ENCODE measurements at regions not wholly inside any gene's neighbourhood (a gene's known extent, or its start where the extent isn't known, plus 50 kb on each side); places are given as distances from the start of the nearest gene placed in this dataset.

GRCh38 chr9:129344641-129345495, 166.8 kb upstream of the IER5L start:
- TF ChIP-seq YY1 (IDR thresholded peaks at IDR 0.05; ENCODE audit: insufficient read depth, insufficient read length) = no peak
- no peak for TF ChIP-seq SUZ12 (IDR thresholded peaks at IDR 0.05; ENCODE audit: extremely low read depth, insufficient read depth, insufficient read length)
- TF ChIP-seq ZNF274 (IDR thresholded peaks at IDR 0.05; ENCODE audit: low read depth, low read length) = no peak
